WTC11 (cell line): ENCODE measurements at regions not wholly inside any gene's neighbourhood (a gene's known extent, or its start where the extent isn't known, plus 50 kb on each side); places are given as distances from the start of the nearest gene placed in this dataset.

Source experiments
- ATAC-seq: fragments of 200-7000 bp; cut with Tn5 transposase; 2 replicates; pipeline ENCODE4 v1.10.0; 2021; ENCODE audit warnings: mild to moderate bottlenecking, moderate library complexity
- CTCF ChIA-PET: fragments of 300-600 bp; sonication (Branson Sonifier 250); formaldehyde crosslinking; loops from one replicate; lab custom pipeline; 2021; ENCODE audit warnings: antibody characterized with exemption; lab: Charles Lee
- POLR2A ChIA-PET: fragments of 350-600 bp; sonication (Branson Sonifier 250); formaldehyde crosslinking; loops from one replicate; lab custom pipeline; 2021; ENCODE audit warnings: antibody characterized with exemption; lab: Charles Lee
- DNase-seq: peaks from one replicate; pipeline ENCODE4 v3.0.0; 2021; ENCODE audit warnings: low spot score
- H3K27ac Mint-ChIP-seq: 2 replicates; pipeline ENCODE4 v1.8.0; 2021; ENCODE audit warnings: mixed read lengths
- H3K27me3 Mint-ChIP-seq: 2 replicates; pipeline ENCODE4 v1.8.0; 2021; ENCODE audit warnings: low read depth, mild to moderate bottlenecking, moderate library complexity, mixed read lengths
- H3K36me3 Mint-ChIP-seq: 2 replicates; pipeline ENCODE4 v1.8.0; 2021; ENCODE audit warnings: mixed read lengths
- H3K4me1 Mint-ChIP-seq: 2 replicates; pipeline ENCODE4 v1.8.0; 2022; ENCODE audit warnings: mixed read lengths
- H3K4me3 Mint-ChIP-seq: 2 replicates; pipeline ENCODE4 v1.8.0; 2021; ENCODE audit warnings: mild to moderate bottlenecking, moderate library complexity, mixed read lengths
- H3K9me3 Mint-ChIP-seq: 2 replicates; pipeline ENCODE4 v1.8.0; 2021; ENCODE audit warnings: mixed read lengths
- CBFB ChIP-seq: sonication (generic); formaldehyde crosslinking; IDR thresholded peaks from 2 replicates; pipeline ENCODE4 v1.8.1; 2022; ENCODE audit warnings: mild to moderate bottlenecking, low read depth, missing genetic modification reagents
- ELF4 ChIP-seq: sonication (generic); formaldehyde crosslinking; IDR thresholded peaks from 2 replicates; pipeline ENCODE4 v1.8.1; 2022; ENCODE audit warnings: low read depth, mild to moderate bottlenecking, moderate library complexity, missing genetic modification reagents
- FOXJ3 ChIP-seq: sonication (generic); formaldehyde crosslinking; IDR thresholded peaks from 2 replicates; pipeline ENCODE4 v1.9.0; 2021; ENCODE audit warnings: missing genetic modification reagents, mild to moderate bottlenecking, borderline replicate concordance
- FOXK1 ChIP-seq: sonication (generic); formaldehyde crosslinking; IDR thresholded peaks from 2 replicates; pipeline ENCODE4 v1.8.0; 2022; ENCODE audit warnings: mild to moderate bottlenecking, moderate library complexity, missing genetic modification reagents
- GABPB1 ChIP-seq: sonication (generic); formaldehyde crosslinking; IDR thresholded peaks from 2 replicates; pipeline ENCODE4 v1.8.1; 2023; ENCODE audit warnings: mild to moderate bottlenecking, missing genetic modification reagents
- IRF2 ChIP-seq: sonication (generic); formaldehyde crosslinking; IDR thresholded peaks from 2 replicates; pipeline ENCODE4 v1.8.0; 2022; ENCODE audit warnings: low read depth, missing genetic modification reagents, borderline replicate concordance
- JAZF1 ChIP-seq: fragments of 250-450 bp; sonication (Bioruptor Pico); IDR thresholded peaks from 2 replicates; pipeline ENCODE4 v1.9.0; 2021; ENCODE audit warnings: moderate library complexity, mild to moderate bottlenecking, inconsistent platforms
- NFE2L1 ChIP-seq: sonication (generic); formaldehyde crosslinking; IDR thresholded peaks from 2 replicates; pipeline ENCODE4 v1.8.1; 2023; ENCODE audit warnings: missing genetic modification reagents
- NR2C2 ChIP-seq: sonication (generic); formaldehyde crosslinking; IDR thresholded peaks from 2 replicates; pipeline ENCODE4 v1.8.0; 2022; ENCODE audit warnings: mild to moderate bottlenecking, missing genetic modification reagents
- NR3C1 ChIP-seq: sonication (generic); formaldehyde crosslinking; conservative IDR thresholded peaks from 2 replicates; pipeline ENCODE4 v1.8.1; 2023; ENCODE audit warnings: low read depth, mild to moderate bottlenecking, missing genetic modification reagents
- RELA ChIP-seq: sonication (generic); formaldehyde crosslinking; IDR thresholded peaks from 2 replicates; pipeline ENCODE4 v1.8.1; 2022; ENCODE audit warnings: missing genetic modification reagents, mild to moderate bottlenecking, borderline replicate concordance
- SP1 ChIP-seq: sonication (generic); formaldehyde crosslinking; conservative IDR thresholded peaks from 2 replicates; pipeline ENCODE4 v1.8.1; 2022; ENCODE audit warnings: missing genetic modification reagents
- TCF7 ChIP-seq: sonication (generic); formaldehyde crosslinking; IDR thresholded peaks from 2 replicates; pipeline ENCODE4 v1.8.0; 2022; ENCODE audit warnings: mild to moderate bottlenecking, low read depth, missing genetic modification reagents, moderate library complexity
- TP53 ChIP-seq: sonication (generic); formaldehyde crosslinking; IDR thresholded peaks from 2 replicates; pipeline ENCODE4 v1.8.1; 2023; ENCODE audit warnings: mild to moderate bottlenecking, missing genetic modification reagents
- ZNF121 ChIP-seq: sonication (generic); formaldehyde crosslinking; IDR thresholded peaks from 2 replicates; pipeline ENCODE4 v1.8.0; 2023; ENCODE audit warnings: missing genetic modification reagents
- ZNF138 ChIP-seq: sonication (generic); formaldehyde crosslinking; conservative IDR thresholded peaks from 2 replicates; pipeline ENCODE4 v1.8.1; 2022; ENCODE audit warnings: mild to moderate bottlenecking, moderate library complexity, missing genetic modification reagents
- ZNF219 ChIP-seq: sonication (generic); formaldehyde crosslinking; IDR thresholded peaks from 2 replicates; pipeline ENCODE4 v1.8.0; 2023; ENCODE audit warnings: missing genetic modification reagents, mild to moderate bottlenecking, borderline replicate concordance
- ZNF263 ChIP-seq: sonication (generic); formaldehyde crosslinking; IDR thresholded peaks from 2 replicates; pipeline ENCODE4 v1.8.1; 2022; ENCODE audit warnings: low read depth, mild to moderate bottlenecking, moderate library complexity, missing genetic modification reagents
- ZNF396 ChIP-seq: fragments of 250-450 bp; sonication (Bioruptor Pico); IDR thresholded peaks from 2 replicates; pipeline ENCODE4 v1.8.0; 2021; ENCODE audit warnings: mild to moderate bottlenecking, moderate library complexity, borderline replicate concordance
- ZNF671 ChIP-seq: fragments of 250-450 bp; sonication (Bioruptor Pico); IDR thresholded peaks from 2 replicates; pipeline ENCODE4 v1.8.0; 2021; ENCODE audit warnings: mild to moderate bottlenecking
- TF ChIP-seq, protein P1 (sequence below): sonication (generic); formaldehyde crosslinking; IDR thresholded peaks from 2 replicates; pipeline ENCODE4 v1.8.0; 2023; ENCODE audit warnings: missing genetic modification reagents
- TF ChIP-seq, protein P2 (sequence below): sonication (generic); formaldehyde crosslinking; IDR thresholded peaks from 2 replicates; pipeline ENCODE4 v1.8.0; 2023; ENCODE audit warnings: missing genetic modification reagents, mild to moderate bottlenecking, borderline replicate concordance
- TF ChIP-seq, protein P3 (sequence below): sonication (generic); formaldehyde crosslinking; IDR thresholded peaks from 2 replicates; pipeline ENCODE4 v1.8.0; 2022; ENCODE audit warnings: missing genetic modification reagents
- TF ChIP-seq, protein P4 (sequence below): sonication (generic); formaldehyde crosslinking; IDR thresholded peaks from 2 replicates; pipeline ENCODE4 v1.8.1; 2022; ENCODE audit warnings: mild to moderate bottlenecking, missing genetic modification reagents, moderate library complexity, borderline replicate concordance
- TF ChIP-seq, protein P5 (sequence below): fragments of 250-450 bp; sonication (Bioruptor Pico); IDR thresholded peaks from 2 replicates; pipeline ENCODE4 v1.9.0; 2021; ENCODE audit warnings: moderate library complexity, mild to moderate bottlenecking, inconsistent platforms, borderline replicate concordance
- TF ChIP-seq, protein P6 (sequence below): fragments of 250-450 bp; sonication (Bioruptor Pico); conservative IDR thresholded peaks from 2 replicates; pipeline ENCODE4 v1.9.0; 2021; ENCODE audit warnings: mild to moderate bottlenecking

DNA sequence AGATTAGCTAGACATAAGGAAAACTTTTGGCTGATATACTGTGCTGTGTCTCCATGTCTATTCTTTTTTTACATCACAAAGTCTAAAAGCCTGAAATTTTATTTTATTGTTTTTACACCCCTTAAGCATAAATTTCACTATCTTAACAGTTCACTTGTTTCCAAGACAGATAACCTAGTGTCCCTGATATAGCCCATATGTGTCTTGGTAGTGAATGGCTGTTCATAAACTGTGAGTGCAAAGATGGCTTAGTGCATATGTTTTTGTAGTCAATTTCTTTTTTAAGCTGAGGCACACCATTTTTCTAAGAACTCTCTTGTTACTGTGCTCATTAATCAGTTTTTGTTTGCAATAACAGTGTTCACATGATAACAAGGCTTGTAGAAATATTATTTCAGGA is 381.1 kb downstream of the OXSM start:
- POLR2A ChIA-PET = no interaction called here
- H3K27me3 Mint-ChIP-seq = no peaks in the 10 kb centered on the region
- ATAC-seq (no peak), DNase-seq (no peak)
- H3K9me3 Mint-ChIP-seq = peaks cover 62% of the 10 kb centered on the region
- H3K4me3 Mint-ChIP-seq = no peak overlapping the region
- CTCF ChIA-PET = no interaction called here
- TF ChIP-seq ZNF671 (CRISPR knock-in tag) = no peak
- TF ChIP-seq, protein P1, sequence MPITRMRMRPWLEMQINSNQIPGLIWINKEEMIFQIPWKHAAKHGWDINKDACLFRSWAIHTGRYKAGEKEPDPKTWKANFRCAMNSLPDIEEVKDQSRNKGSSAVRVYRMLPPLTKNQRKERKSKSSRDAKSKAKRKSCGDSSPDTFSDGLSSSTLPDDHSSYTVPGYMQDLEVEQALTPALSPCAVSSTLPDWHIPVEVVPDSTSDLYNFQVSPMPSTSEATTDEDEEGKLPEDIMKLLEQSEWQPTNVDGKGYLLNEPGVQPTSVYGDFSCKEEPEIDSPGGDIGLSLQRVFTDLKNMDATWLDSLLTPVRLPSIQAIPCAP (CRISPR knock-in tag) = no peak
- TF ChIP-seq ZNF396 (CRISPR knock-in tag) = no peak
- TF ChIP-seq, protein P2, sequence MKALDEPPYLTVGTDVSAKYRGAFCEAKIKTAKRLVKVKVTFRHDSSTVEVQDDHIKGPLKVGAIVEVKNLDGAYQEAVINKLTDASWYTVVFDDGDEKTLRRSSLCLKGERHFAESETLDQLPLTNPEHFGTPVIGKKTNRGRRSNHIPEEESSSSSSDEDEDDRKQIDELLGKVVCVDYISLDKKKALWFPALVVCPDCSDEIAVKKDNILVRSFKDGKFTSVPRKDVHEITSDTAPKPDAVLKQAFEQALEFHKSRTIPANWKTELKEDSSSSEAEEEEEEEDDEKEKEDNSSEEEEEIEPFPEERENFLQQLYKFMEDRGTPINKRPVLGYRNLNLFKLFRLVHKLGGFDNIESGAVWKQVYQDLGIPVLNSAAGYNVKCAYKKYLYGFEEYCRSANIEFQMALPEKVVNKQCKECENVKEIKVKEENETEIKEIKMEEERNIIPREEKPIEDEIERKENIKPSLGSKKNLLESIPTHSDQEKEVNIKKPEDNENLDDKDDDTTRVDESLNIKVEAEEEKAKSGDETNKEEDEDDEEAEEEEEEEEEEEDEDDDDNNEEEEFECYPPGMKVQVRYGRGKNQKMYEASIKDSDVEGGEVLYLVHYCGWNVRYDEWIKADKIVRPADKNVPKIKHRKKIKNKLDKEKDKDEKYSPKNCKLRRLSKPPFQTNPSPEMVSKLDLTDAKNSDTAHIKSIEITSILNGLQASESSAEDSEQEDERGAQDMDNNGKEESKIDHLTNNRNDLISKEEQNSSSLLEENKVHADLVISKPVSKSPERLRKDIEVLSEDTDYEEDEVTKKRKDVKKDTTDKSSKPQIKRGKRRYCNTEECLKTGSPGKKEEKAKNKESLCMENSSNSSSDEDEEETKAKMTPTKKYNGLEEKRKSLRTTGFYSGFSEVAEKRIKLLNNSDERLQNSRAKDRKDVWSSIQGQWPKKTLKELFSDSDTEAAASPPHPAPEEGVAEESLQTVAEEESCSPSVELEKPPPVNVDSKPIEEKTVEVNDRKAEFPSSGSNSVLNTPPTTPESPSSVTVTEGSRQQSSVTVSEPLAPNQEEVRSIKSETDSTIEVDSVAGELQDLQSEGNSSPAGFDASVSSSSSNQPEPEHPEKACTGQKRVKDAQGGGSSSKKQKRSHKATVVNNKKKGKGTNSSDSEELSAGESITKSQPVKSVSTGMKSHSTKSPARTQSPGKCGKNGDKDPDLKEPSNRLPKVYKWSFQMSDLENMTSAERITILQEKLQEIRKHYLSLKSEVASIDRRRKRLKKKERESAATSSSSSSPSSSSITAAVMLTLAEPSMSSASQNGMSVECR = no peak
- TF ChIP-seq SP1 (CRISPR knock-in tag) = no peak
- TF ChIP-seq TCF7 = no peak
- TF ChIP-seq ZNF121 (CRISPR knock-in tag) = no peak
- TF ChIP-seq ZNF263 = no peak
- no peak for TF ChIP-seq ZNF138 (CRISPR knock-in tag)
- TF ChIP-seq GABPB1 (CRISPR knock-in tag) = no peak
- TF ChIP-seq FOXK1 (CRISPR knock-in tag) = no peak
- no peak for TF ChIP-seq ELF4 (CRISPR knock-in tag)
- no peak for TF ChIP-seq NR3C1 (CRISPR knock-in tag)
- TF ChIP-seq RELA (CRISPR knock-in tag) = no peak
- TF ChIP-seq TP53 (CRISPR knock-in tag) = no peak
- TF ChIP-seq JAZF1 (CRISPR knock-in tag) = no peak
- no peak for TF ChIP-seq CBFB (CRISPR knock-in tag)
- TF ChIP-seq FOXJ3 (CRISPR knock-in tag) = no peak
- no peak for TF ChIP-seq IRF2 (CRISPR knock-in tag)
- TF ChIP-seq, protein P3, sequence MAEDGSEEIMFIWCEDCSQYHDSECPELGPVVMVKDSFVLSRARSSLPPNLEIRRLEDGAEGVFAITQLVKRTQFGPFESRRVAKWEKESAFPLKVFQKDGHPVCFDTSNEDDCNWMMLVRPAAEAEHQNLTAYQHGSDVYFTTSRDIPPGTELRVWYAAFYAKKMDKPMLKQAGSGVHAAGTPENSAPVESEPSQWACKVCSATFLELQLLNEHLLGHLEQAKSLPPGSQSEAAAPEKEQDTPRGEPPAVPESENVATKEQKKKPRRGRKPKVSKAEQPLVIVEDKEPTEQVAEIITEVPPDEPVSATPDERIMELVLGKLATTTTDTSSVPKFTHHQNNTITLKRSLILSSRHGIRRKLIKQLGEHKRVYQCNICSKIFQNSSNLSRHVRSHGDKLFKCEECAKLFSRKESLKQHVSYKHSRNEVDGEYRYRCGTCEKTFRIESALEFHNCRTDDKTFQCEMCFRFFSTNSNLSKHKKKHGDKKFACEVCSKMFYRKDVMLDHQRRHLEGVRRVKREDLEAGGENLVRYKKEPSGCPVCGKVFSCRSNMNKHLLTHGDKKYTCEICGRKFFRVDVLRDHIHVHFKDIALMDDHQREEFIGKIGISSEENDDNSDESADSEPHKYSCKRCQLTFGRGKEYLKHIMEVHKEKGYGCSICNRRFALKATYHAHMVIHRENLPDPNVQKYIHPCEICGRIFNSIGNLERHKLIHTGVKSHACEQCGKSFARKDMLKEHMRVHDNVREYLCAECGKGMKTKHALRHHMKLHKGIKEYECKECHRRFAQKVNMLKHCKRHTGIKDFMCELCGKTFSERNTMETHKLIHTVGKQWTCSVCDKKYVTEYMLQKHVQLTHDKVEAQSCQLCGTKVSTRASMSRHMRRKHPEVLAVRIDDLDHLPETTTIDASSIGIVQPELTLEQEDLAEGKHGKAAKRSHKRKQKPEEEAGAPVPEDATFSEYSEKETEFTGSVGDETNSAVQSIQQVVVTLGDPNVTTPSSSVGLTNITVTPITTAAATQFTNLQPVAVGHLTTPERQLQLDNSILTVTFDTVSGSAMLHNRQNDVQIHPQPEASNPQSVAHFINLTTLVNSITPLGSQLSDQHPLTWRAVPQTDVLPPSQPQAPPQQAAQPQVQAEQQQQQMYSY (CRISPR knock-in tag) = no peak
- TF ChIP-seq, all 79 proteins: peak for 0
- Mint-ChIP-seq H3K4me1 (peaks cover 2% of the 10 kb centered on the region; the same call in 1 of the 2 replicates), H3K27ac (no peak overlapping the region), H3K36me3 (no peaks in the 10 kb centered on the region)

DNA sequence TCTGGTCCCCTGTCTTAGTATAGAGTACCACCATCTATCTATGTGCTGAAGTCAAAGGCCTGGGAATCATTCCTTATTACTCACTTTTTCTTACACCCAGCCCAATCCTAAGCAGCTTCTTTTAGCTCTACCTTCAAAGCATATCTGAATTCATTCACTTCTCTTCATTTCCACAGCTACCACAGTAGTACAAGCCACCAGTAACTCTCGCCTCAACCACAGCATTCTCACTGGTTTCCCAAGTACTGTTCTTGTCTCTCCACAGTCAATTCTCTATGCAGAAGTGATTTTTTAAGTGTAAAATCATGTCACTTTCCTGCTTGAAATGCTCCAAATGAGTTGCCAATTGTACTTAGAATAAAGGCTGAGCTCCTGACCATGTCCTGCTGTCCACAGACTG is 401.7 kb downstream of the OXSM start:
- DNase-seq (no peak), ATAC-seq (no peak)
- Mint-ChIP-seq H3K36me3 (peaks cover 3% of the 10 kb centered on the region), H3K27ac (no peak overlapping the region), H3K4me1 (no peaks in the 10 kb centered on the region), H3K9me3 (peaks cover 35% of the 10 kb centered on the region), H3K27me3 (no peaks in the 10 kb centered on the region), H3K4me3 (no peak overlapping the region)
- ChIA-PET POLR2A (no interaction called here), CTCF (no interaction called here)
- TF ChIP-seq ZNF219 (no peak), NFE2L1 (no peak), TP53 (CRISPR knock-in tag) (no peak), NR2C2 (CRISPR knock-in tag) (no peak)
- TF ChIP-seq, protein P4, sequence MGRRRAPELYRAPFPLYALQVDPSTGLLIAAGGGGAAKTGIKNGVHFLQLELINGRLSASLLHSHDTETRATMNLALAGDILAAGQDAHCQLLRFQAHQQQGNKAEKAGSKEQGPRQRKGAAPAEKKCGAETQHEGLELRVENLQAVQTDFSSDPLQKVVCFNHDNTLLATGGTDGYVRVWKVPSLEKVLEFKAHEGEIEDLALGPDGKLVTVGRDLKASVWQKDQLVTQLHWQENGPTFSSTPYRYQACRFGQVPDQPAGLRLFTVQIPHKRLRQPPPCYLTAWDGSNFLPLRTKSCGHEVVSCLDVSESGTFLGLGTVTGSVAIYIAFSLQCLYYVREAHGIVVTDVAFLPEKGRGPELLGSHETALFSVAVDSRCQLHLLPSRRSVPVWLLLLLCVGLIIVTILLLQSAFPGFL (CRISPR knock-in tag) = no peak
- TF ChIP-seq, protein P5, sequence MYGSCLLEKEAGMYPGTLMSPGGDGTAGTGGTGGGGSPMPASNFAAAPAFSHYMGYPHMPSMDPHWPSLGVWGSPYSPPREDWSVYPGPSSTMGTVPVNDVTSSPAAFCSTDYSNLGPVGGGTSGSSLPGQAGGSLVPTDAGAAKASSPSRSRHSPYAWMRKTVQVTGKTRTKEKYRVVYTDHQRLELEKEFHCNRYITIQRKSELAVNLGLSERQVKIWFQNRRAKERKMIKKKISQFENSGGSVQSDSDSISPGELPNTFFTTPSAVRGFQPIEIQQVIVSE (CRISPR knock-in tag) = no peak
- TF ChIP-seq, protein P6, sequence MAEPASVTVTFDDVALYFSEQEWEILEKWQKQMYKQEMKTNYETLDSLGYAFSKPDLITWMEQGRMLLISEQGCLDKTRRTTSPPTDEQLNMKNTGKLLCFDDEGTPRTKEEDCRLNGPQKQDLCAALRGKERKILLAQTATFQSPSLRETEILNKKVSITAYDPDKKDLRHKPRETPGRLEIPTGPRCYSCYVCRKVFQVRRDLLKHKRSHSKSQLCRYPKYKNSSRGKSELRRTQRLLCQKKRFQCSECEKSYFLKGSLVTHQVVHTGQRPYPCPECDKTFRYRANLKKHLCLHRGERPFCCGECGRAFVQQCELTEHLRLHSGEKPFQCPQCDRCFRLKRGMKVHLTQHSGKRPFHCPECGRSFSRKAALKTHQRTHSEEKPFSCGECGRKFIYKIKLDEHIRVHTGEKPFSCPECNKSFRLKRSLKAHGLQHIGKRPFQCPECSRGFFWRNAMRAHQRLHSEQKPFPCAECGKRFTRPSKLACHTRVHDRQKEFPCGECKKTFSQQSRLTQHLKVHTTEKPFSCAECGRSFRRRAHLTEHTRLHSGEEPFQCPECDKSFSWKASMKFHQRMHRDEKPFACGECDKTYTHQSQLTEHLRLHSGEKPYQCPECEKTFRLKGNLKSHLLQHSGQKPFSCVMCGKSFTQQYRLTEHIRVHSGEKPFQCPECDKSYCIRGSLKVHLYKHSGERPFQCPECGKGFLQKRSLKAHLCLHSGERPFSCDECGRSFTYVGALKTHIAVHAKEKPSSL (CRISPR knock-in tag) = no peak
